Lower leg skin (tissue), 3 donors: ENCODE measurements at regions not wholly inside any gene's neighbourhood (a gene's known extent, or its start where the extent isn't known, plus 50 kb on each side); places are given as distances from the start of the nearest gene placed in this dataset.

Experiments used
- CTCF ChIP-seq, 3 donors: fragments of 450-650 bp; IDR thresholded peaks; one replicate each; pipeline ENCODE4 v1.5.1; 2016; ENCODE audit warnings: antibody characterized with exemption in 3 of 3, mild to moderate bottlenecking in 3 of 3, moderate library complexity in 2 of 3
- POLR2A ChIP-seq, 2 donors: fragments of 450-650 bp; IDR thresholded peaks; one replicate each; pipeline ENCODE4 v1.6.1; 2016 to 2017; ENCODE audit warnings: antibody characterized with exemption in 2 of 2, mild to moderate bottlenecking in 1 of 2, moderate library complexity in 1 of 2

- TF ChIP-seq CTCF (IDR thresholded peaks at IDR 0.05), result no peak
- TF ChIP-seq POLR2A (IDR thresholded peaks at IDR 0.05), result no peak
Observed at GRCh38 chr5:34483442-34484033, 172.6 kb upstream of the RAI14 start.
